Left forelimb (tissue), 1 donor: ENCODE measurements at regions not wholly inside any gene's neighbourhood (a gene's known extent, or its start where the extent isn't known, plus 50 kb on each side); places are given as distances from the start of the nearest gene placed in this dataset.

ENCODE experiments used
- DNase-seq: peaks from one replicate; pipeline ENCODE4 v3.0.0-alpha.2; 2018; ENCODE audit warnings: low spot score

- DNase-seq: no peak
Measured at GRCh38 chr12:113521708-113522107, 50.0 kb upstream of the LHX5 start.
